ENCODE measurements at regions not wholly inside any gene's neighbourhood (a gene's known extent, or its start where the extent isn't known, plus 50 kb on each side); places are given as distances from the start of the nearest gene placed in this dataset.
"Not testable (repeated sequence)": the region's sequence is repeated elsewhere in the genome, so short reads cannot be mapped to it uniquely, and the experiment has no call there.

- DNase-seq (no peak), ATAC-seq (ENCODE audit: poor library complexity) (no peak)
- intact Hi-C loops (cut with DNase I) = no loop called here
These were observed 156.1 kb downstream of the OR4M2 start for GRCh38 chr15:22236469-22236868.

GRCh38 chr15:22237891-22238275 is 157.6 kb downstream of the OR4M2 start:
- intact Hi-C loops (cut with DNase I) = no loop called here
- ATAC-seq (ENCODE audit: poor library complexity) (no peak), DNase-seq (no peak)

GRCh38 chr15:22238276-22238958 is 158.1 kb downstream of the OR4M2 start:
- intact Hi-C loops (cut with DNase I); DNase-seq: not testable (repeated sequence)
- peak; percentile 78 for ATAC-seq (ENCODE audit: poor library complexity)

- DNase-seq; intact Hi-C loops (cut with DNase I): not testable (repeated sequence)
- peak; percentile 54 for ATAC-seq (ENCODE audit: poor library complexity)
These were observed 158.9 kb downstream of the OR4M2 start for GRCh38 chr15:22238959-22239805.

- no peak for DNase-seq
- intact Hi-C loops (cut with DNase I) = no loop called here
- no peak for ATAC-seq (ENCODE audit: poor library complexity)
These were observed 159.5 kb downstream of the OR4M2 start for GRCh38 chr15:22239806-22240180.

GRCh38 chr15:22240403-22240802 is 160.1 kb downstream of the OR4M2 start:
- no peak for ATAC-seq (ENCODE audit: poor library complexity)
- intact Hi-C loops (cut with DNase I) = no loop called here
- no peak for DNase-seq

- DNase-seq (no peak), ATAC-seq (ENCODE audit: poor library complexity) (no peak)
- intact Hi-C loops (cut with DNase I) = no loop called here
These were observed 160.7 kb downstream of the OR4M2 start for GRCh38 chr15:22240986-22241385.

GRCh38 chr15:22241451-22241850 is 161.1 kb downstream of the OR4M2 start:
- DNase-seq (no peak), ATAC-seq (ENCODE audit: poor library complexity) (no peak)
- intact Hi-C loops (cut with DNase I) = no loop called here

GRCh38 chr15:22242311-22242710 is 162.0 kb downstream of the OR4M2 start:
- intact Hi-C loops (cut with DNase I); ATAC-seq (ENCODE audit: poor library complexity); DNase-seq: not testable (repeated sequence)

- intact Hi-C loops (cut with DNase I) = no loop called here
- DNase-seq = no peak
- ATAC-seq (ENCODE audit: poor library complexity) = no peak
These were observed 163.3 kb downstream of the OR4M2 start for GRCh38 chr15:22243440-22244130.

- DNase-seq; intact Hi-C loops (cut with DNase I); ATAC-seq (ENCODE audit: poor library complexity): not testable (repeated sequence)
These were observed 169.2 kb downstream of the OR4M2 start for GRCh38 chr15:22249511-22249910.

- ATAC-seq (ENCODE audit: poor library complexity); DNase-seq; intact Hi-C loops (cut with DNase I): not testable (repeated sequence)
These were observed 170.4 kb downstream of the OR4M2 start for GRCh38 chr15:22250501-22251290.

- intact Hi-C loops (cut with DNase I) = no loop called here
- no peak for ATAC-seq (ENCODE audit: poor library complexity)
- no peak for DNase-seq
These were observed 171.1 kb downstream of the OR4M2 start for GRCh38 chr15:22251422-22251821.

- ATAC-seq (ENCODE audit: poor library complexity); DNase-seq; intact Hi-C loops (cut with DNase I): not testable (repeated sequence)
These were observed 171.7 kb downstream of the OR4M2 start for GRCh38 chr15:22252047-22252446.

GRCh38 chr15:22252521-22252920 is 172.2 kb downstream of the OR4M2 start:
- intact Hi-C loops (cut with DNase I); ATAC-seq (ENCODE audit: poor library complexity); DNase-seq: not testable (repeated sequence)

- DNase-seq; intact Hi-C loops (cut with DNase I); ATAC-seq (ENCODE audit: poor library complexity): not testable (repeated sequence)
These were observed 172.8 kb downstream of the OR4M2 start for GRCh38 chr15:22253002-22253675.

- intact Hi-C loops (cut with DNase I) = no loop called here
- ATAC-seq (ENCODE audit: poor library complexity) (no peak), DNase-seq (no peak)
These were observed 173.5 kb downstream of the OR4M2 start for GRCh38 chr15:22253676-22254408.
